Gastrocnemius medialis (tissue), 4 donors: ENCODE measurements at regions not wholly inside any gene's neighbourhood (a gene's known extent, or its start where the extent isn't known, plus 50 kb on each side); places are given as distances from the start of the nearest gene placed in this dataset.

Experiments used
- POLR2A ChIP-seq, 2 donors: fragments of 450-650 bp; IDR thresholded peaks; one replicate each; pipeline ENCODE4 v1.6.1; 2017; ENCODE audit warnings: antibody characterized with exemption in 2 of 2, mild to moderate bottlenecking in 2 of 2, moderate library complexity in 2 of 2
- TF ChIP-seq, protein P1 (sequence below), 5 experiments: fragments of 450-650 bp in 3 of 5; fragments of 200-600 bp in 2 of 5; sonication (generic) in 2 of 5; IDR thresholded peaks in 4 of 5; conservative IDR thresholded peaks in 1 of 5; 1 replicate in 4 of 5; 2 replicates in 1 of 5; pipeline ENCODE4 v1.5.1; 2016 to 2019; ENCODE audit warnings: antibody characterized with exemption in 5 of 5, mild to moderate bottlenecking in 3 of 5, moderate library complexity in 3 of 5

DNA sequence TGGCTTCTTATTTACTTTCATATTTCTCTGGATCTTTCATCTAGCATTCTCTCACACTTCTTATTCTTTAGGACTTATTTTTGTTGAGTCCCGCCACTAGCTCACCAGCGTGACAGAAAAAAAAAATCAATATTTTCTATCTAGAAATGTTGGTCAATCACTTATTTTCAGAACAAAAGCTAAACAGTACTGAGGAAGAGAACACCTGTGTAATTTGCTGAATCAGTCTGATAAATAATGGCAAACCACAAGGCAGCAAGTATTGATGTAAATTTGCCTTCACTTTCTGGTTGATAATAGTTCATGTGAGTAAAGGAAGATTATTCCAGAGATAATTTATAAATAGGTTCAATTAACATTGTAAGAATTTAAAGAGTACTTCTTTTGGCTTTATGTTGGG lies 179.2 kb downstream of the BCHE start:
- no peak for TF ChIP-seq POLR2A (IDR thresholded peaks at IDR 0.05)
- TF ChIP-seq, protein P1, sequence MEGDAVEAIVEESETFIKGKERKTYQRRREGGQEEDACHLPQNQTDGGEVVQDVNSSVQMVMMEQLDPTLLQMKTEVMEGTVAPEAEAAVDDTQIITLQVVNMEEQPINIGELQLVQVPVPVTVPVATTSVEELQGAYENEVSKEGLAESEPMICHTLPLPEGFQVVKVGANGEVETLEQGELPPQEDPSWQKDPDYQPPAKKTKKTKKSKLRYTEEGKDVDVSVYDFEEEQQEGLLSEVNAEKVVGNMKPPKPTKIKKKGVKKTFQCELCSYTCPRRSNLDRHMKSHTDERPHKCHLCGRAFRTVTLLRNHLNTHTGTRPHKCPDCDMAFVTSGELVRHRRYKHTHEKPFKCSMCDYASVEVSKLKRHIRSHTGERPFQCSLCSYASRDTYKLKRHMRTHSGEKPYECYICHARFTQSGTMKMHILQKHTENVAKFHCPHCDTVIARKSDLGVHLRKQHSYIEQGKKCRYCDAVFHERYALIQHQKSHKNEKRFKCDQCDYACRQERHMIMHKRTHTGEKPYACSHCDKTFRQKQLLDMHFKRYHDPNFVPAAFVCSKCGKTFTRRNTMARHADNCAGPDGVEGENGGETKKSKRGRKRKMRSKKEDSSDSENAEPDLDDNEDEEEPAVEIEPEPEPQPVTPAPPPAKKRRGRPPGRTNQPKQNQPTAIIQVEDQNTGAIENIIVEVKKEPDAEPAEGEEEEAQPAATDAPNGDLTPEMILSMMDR (IDR thresholded peaks at IDR 0.05 in 4 of 5, conservative IDR thresholded peaks at IDR 0.05 in 1 of 5) = no peak
